ENCODE measurements at regions not wholly inside any gene's neighbourhood (a gene's known extent, or its start where the extent isn't known, plus 50 kb on each side); places are given as distances from the start of the nearest gene placed in this dataset.
"Not testable (repeated sequence)": the region's sequence is repeated elsewhere in the genome, so short reads cannot be mapped to it uniquely, and the experiment has no call there.

DNA sequence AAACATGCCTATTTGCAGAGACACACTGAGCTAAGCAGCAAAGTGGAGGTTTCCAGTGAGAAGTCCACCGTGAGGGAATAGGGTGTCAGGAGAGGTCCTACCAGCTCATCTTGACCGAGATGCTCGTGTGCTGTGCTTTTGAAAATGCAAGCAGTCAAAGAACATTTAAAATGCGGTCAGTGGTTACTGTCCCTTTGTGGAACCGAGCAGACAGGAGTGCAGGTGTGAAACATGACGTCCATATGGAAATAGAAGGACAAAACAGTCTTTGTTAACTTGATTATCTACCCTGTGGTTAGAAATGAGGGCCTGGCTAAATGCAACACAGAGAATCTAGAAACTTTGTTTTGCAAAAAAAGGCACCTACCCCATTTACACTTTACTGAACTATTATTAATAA lies 473.3 kb downstream of the SPATA31A6 start:
- not testable (repeated sequence) for ATAC-seq (ENCODE audit: insufficient number of reproducible peaks, low FRiP score, low read depth); H3K4me3 ChIP-seq; H3K4me1 ChIP-seq (ENCODE audit: control insufficient read depth in 1 of 2, low read depth in 2 of 2); DNase-seq (ENCODE audit: low spot score); H3K36me3 ChIP-seq; H3K27ac ChIP-seq; H3K9me3 ChIP-seq; H3K27me3 ChIP-seq (replicated peaks; ENCODE audit: insufficient read depth)

DNA sequence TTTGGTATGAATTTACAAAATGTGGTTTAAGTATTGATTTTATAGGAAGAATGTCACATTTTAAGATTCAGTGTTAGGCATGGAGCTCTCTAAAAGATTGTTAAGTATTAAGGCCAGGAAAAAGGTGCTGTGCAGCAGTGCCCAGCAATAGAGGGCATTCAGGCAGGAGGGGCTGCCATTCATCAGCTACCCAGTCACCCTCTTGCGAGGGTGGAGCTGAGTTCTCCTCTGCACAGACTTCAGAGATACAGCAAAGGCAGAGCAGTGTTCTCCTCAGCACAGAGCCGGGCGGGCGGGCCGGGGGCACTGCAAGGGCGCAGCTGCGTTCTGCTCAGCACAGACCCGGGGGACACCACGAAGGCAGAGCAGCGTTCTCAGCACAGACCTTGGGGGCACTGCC lies 474.0 kb downstream of the SPATA31A6 start:
- not testable (repeated sequence) for DNase-seq (ENCODE audit: low spot score); H3K36me3 ChIP-seq; H3K4me1 ChIP-seq (ENCODE audit: control insufficient read depth in 1 of 2, low read depth in 2 of 2); H3K27ac ChIP-seq; ATAC-seq (ENCODE audit: insufficient number of reproducible peaks, low FRiP score, low read depth); H3K27me3 ChIP-seq (replicated peaks; ENCODE audit: insufficient read depth); H3K9me3 ChIP-seq; H3K4me3 ChIP-seq

DNA sequence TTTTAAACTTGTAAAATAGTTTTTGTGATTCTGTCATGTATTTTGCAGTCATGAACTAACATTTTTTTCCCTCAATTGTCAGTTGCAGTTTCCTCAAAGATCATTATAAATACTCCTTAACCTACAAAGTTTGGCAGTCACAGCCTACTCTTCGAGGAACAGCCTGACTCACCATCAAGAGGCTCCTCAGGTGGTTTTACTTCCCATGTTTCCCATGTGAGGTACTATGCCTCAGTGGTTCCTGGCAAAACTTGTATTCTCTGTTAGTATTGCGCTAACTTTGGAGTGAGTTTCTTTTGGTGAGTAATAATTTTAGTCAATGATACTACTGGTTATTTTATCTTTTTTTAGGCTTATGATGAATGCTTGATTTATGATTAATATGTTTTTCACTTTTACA lies 513.7 kb downstream of the SPATA31A6 start:
- not testable (repeated sequence) for H3K4me3 ChIP-seq; H3K36me3 ChIP-seq; H3K27ac ChIP-seq; H3K4me1 ChIP-seq (ENCODE audit: control insufficient read depth in 1 of 2, low read depth in 2 of 2); H3K9me3 ChIP-seq; ATAC-seq (ENCODE audit: insufficient number of reproducible peaks, low FRiP score, low read depth); DNase-seq (ENCODE audit: low spot score); H3K27me3 ChIP-seq (replicated peaks; ENCODE audit: insufficient read depth)

GRCh38 chr9:42702890-42703289 lies 519.4 kb downstream of the SPATA31A6 start:
- not testable (repeated sequence) for H3K36me3 ChIP-seq; ATAC-seq (ENCODE audit: insufficient number of reproducible peaks, low FRiP score, low read depth); DNase-seq (ENCODE audit: low spot score); H3K9me3 ChIP-seq; H3K4me3 ChIP-seq; H3K27ac ChIP-seq; H3K27me3 ChIP-seq (replicated peaks; ENCODE audit: insufficient read depth); H3K4me1 ChIP-seq (ENCODE audit: control insufficient read depth in 1 of 2, low read depth in 2 of 2)

DNA sequence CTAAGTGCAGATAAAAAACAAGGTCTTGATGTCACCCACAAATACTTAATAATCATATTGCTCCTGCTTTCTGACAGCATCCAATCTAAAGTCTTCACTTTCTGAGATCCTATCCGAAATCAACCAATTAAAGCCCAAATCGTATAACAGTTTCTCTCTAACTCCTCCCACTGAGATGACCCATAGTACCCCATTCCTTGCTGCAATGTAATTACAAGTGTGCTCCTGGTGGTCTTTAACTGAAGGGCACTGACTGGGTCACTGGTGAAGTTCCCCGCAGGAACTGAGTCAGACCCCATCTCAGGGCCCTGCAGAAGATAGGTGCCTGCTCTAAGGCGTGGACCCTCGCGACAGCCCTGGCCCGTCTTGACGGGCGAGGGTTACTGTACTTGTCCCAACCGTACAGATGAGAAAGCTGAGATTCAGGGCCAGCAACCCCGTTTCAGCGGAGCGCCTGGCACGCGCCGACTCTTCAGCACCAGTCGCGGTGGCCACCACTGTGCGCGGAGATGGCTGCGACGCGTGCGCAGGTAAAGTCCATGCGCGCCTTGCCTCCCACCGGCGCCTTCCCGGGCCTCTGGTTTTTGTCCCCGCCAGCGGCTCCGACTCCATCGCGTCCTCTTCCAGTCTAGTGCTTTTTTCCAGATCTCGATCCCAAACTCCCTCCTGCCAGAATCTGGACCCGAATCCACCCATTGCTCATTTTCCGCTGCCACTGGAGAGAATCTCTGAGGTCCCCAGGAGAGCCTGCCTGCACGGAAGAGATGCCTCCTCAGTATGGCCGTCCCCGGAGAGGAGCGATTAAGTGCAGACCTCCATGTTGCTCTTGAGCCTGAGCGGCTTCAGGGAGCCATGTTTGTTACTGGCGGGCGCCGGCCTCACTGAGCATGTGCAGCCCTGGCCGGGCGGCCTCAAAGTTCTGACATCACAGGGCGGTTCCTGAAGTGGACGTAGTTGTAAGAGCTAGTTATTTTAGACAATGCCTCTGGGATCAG lies 541.7 kb downstream of the SPATA31A6 start:
- not testable (repeated sequence) for DNase-seq (ENCODE audit: low spot score)

DNA sequence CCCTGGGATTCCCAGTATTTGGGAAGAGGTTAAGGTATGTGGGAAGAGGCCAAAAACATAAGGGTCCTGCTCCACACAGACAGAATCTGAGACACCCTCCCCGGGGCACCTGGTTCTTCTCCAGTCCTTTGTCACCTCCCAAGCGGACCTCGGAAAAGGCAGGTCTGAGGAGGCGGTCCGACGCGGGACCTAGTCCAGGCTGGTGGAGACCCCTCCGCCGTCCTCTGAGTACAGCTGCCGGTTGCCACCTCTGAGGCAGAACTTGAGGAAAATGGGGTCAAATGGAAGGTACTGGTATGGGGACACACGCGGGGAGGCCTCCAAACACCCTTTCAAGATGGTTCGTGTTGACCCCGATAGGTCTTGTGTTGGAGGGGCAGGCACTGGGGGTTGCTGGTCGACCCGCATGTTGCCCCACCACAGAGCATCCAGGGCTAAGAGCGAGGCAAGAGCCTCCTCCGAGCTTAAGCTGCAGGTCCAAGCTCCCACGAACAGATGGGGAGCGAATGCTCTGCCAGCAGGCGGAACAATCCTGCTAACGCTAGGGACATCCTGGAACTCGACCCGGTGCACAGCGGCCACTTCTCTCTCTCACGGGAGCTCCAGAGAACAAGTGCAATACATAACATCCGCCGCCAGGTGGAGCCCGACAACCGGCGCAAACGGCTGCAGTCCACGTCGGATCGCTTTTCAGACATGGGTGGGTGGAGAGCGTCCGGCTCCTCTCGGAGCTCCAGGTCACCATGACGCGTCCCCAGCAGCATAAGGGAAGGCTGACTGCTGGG lies 559.8 kb downstream of the SPATA31A6 start:
- not testable (repeated sequence) for H3K9me3 ChIP-seq; H3K27me3 ChIP-seq (replicated peaks; ENCODE audit: insufficient read depth); H3K36me3 ChIP-seq; ATAC-seq (ENCODE audit: insufficient number of reproducible peaks, low FRiP score, low read depth); H3K27ac ChIP-seq; H3K4me1 ChIP-seq (ENCODE audit: control insufficient read depth in 1 of 2, low read depth in 2 of 2)
- peak overlapping the region; percentile 27 for H3K4me3 ChIP-seq
- peak; percentile 28 for DNase-seq (ENCODE audit: low spot score)
- TF ChIP-seq, protein P1, sequence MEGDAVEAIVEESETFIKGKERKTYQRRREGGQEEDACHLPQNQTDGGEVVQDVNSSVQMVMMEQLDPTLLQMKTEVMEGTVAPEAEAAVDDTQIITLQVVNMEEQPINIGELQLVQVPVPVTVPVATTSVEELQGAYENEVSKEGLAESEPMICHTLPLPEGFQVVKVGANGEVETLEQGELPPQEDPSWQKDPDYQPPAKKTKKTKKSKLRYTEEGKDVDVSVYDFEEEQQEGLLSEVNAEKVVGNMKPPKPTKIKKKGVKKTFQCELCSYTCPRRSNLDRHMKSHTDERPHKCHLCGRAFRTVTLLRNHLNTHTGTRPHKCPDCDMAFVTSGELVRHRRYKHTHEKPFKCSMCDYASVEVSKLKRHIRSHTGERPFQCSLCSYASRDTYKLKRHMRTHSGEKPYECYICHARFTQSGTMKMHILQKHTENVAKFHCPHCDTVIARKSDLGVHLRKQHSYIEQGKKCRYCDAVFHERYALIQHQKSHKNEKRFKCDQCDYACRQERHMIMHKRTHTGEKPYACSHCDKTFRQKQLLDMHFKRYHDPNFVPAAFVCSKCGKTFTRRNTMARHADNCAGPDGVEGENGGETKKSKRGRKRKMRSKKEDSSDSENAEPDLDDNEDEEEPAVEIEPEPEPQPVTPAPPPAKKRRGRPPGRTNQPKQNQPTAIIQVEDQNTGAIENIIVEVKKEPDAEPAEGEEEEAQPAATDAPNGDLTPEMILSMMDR (IDR thresholded peaks at IDR 0.05): peak; percentile 87

More for the DNA sequence above, 541.7 kb downstream of the SPATA31A6 start:
- H3K27me3 ChIP-seq (replicated peaks; ENCODE audit: insufficient read depth); H3K4me1 ChIP-seq (ENCODE audit: control insufficient read depth in 1 of 2, low read depth in 2 of 2); H3K9me3 ChIP-seq; H3K36me3 ChIP-seq; ATAC-seq (ENCODE audit: insufficient number of reproducible peaks, low FRiP score, low read depth); H3K4me3 ChIP-seq; H3K27ac ChIP-seq: not testable (repeated sequence)

- not testable (repeated sequence) for ATAC-seq (ENCODE audit: insufficient number of reproducible peaks, low FRiP score, low read depth); H3K27ac ChIP-seq
Measured at GRCh38 chr9:42757251-42757650, 573.8 kb downstream of the SPATA31A6 start.

DNA sequence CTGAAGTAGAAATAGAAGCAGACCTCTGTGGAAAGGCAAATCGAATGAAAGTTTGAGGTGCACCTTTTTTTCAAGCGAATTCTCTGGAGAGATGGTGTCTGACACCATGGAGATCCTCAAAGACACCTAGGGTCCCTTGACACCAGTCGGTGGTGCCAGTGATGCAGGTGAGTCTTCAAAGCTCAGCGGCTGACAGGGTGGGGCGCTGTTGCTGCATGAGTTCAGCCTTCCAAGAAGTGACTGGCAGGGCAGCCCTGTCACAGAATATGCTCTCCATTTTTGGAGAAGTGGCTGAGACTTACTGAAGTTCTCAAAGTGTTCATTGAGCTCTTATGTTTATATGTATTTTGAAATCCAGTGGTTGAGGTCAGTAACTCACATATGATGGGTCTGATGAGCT lies 575.9 kb downstream of the SPATA31A6 start:
- not testable (repeated sequence) for H3K27me3 ChIP-seq (replicated peaks; ENCODE audit: insufficient read depth); H3K36me3 ChIP-seq; H3K27ac ChIP-seq; H3K4me3 ChIP-seq; H3K4me1 ChIP-seq (ENCODE audit: control insufficient read depth in 1 of 2, low read depth in 2 of 2); ATAC-seq (ENCODE audit: insufficient number of reproducible peaks, low FRiP score, low read depth); DNase-seq (ENCODE audit: low spot score); H3K9me3 ChIP-seq

More at GRCh38 chr9:42757251-42757650, 573.8 kb downstream of the SPATA31A6 start:
- not testable (repeated sequence) for H3K4me1 ChIP-seq (ENCODE audit: control insufficient read depth in 1 of 2, low read depth in 2 of 2); DNase-seq (ENCODE audit: low spot score); H3K36me3 ChIP-seq; H3K27me3 ChIP-seq (replicated peaks; ENCODE audit: insufficient read depth); H3K4me3 ChIP-seq; H3K9me3 ChIP-seq

- not testable (repeated sequence) for H3K4me1 ChIP-seq (ENCODE audit: control insufficient read depth in 1 of 2, low read depth in 2 of 2); DNase-seq (ENCODE audit: low spot score); H3K27ac ChIP-seq; ATAC-seq (ENCODE audit: insufficient number of reproducible peaks, low FRiP score, low read depth); H3K36me3 ChIP-seq; H3K9me3 ChIP-seq; H3K27me3 ChIP-seq (replicated peaks; ENCODE audit: insufficient read depth); H3K4me3 ChIP-seq
Measured at GRCh38 chr9:42782201-42782600, 598.7 kb downstream of the SPATA31A6 start.

DNA sequence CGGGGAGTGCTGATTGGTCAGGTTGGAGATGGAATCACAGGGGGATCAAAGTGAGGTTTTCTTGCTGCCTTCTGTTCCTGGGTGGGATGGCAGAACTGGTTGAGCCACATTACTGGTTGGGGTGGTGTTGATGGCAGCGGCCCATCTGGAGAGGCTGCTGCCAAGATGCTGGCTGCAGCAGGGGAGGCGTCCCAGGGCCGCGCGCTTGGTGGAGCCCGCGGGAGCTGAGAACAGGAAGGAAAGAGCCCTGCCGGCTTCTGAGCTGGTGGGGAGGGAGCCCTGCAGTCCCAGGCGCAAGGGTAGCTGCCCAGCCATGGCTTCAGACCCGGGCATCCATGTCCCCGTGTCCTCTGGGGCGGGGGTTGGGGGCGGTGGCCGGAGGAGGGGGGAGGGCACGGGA lies 609.3 kb downstream of the SPATA31A6 start:
- not testable (repeated sequence) for H3K4me1 ChIP-seq (ENCODE audit: control insufficient read depth in 1 of 2, low read depth in 2 of 2); H3K4me3 ChIP-seq; ATAC-seq (ENCODE audit: insufficient number of reproducible peaks, low FRiP score, low read depth); H3K36me3 ChIP-seq; H3K9me3 ChIP-seq; H3K27me3 ChIP-seq (replicated peaks; ENCODE audit: insufficient read depth); H3K27ac ChIP-seq; DNase-seq (ENCODE audit: low spot score)

DNA sequence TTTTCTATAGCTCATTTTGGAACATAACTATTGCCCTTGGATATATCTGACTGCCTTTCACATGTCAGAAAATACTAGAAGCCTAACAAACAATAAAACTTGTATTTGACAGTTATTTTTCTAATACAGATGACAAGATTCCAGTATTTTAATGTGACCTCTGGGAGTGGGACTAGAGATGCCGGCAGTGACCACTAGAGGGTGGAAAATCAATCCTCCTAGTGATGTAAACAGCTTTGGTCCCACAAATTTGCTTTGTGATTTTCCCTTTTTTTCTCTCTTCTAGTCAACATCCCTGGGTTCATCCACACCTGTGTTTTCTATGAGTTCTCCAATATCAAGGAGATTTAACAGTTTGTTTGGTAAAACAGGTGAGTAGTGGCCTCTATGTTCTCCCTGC lies 615.1 kb downstream of the SPATA31A6 start:
- not testable (repeated sequence) for H3K4me3 ChIP-seq; H3K36me3 ChIP-seq; H3K27ac ChIP-seq; H3K4me1 ChIP-seq (ENCODE audit: control insufficient read depth in 1 of 2, low read depth in 2 of 2); H3K9me3 ChIP-seq; H3K27me3 ChIP-seq (replicated peaks; ENCODE audit: insufficient read depth); DNase-seq (ENCODE audit: low spot score); ATAC-seq (ENCODE audit: insufficient number of reproducible peaks, low FRiP score, low read depth)

Data from thoracic aorta (tissue), 2 donors.